Panc1 (cell line): ENCODE measurements at regions not wholly inside any gene's neighbourhood (a gene's known extent, or its start where the extent isn't known, plus 50 kb on each side); places are given as distances from the start of the nearest gene placed in this dataset.

Experiments used
- ATAC-seq: fragments of 200-7000 bp; cut with Tn5 transposase; 2 replicates; pipeline ENCODE4 v1.9.1; 2020; ENCODE audit warnings: mild to moderate bottlenecking, moderate library complexity
- BruUV-seq: library from RNA; stranded (reverse); fragments of 400-500 nt; replicated peaks from 2 replicates; lab custom pipeline; 2021; lab: Mats Ljungman, UMichigan
- CTCF ChIA-PET: fragments of 300-600 bp; sonication (Branson Sonifier 250); formaldehyde crosslinking; loops from one replicate; lab custom pipeline; 2022; ENCODE audit warnings: antibody characterized with exemption; lab: Charles Lee
- POLR2A ChIA-PET: fragments of 300-600 bp; sonication (Branson Sonifier 250); formaldehyde crosslinking; loops from one replicate; lab custom pipeline; 2022; ENCODE audit warnings: antibody characterized with exemption; lab: Charles Lee
- DNase-seq: peaks from one replicate; pipeline ENCODE4 v3.0.0-alpha.2; 2010; ENCODE audit warnings: low read depth, low spot score
- H3K27ac ChIP-seq: 2 replicates; pipeline ENCODE4 v1.5.1; 2011; ENCODE audit warnings: mild to moderate bottlenecking, low read length, inconsistent platforms
- H3K27me3 ChIP-seq: fragments of 200-500 bp; sonication (Bioruptor generic); 2 replicates; pipeline ENCODE4 v1.6.0; 2014; ENCODE audit warnings: low read length, inconsistent platforms; ENCODE audit not compliant: control insufficient read depth, insufficient read depth
- H3K36me3 ChIP-seq: fragments of 200-500 bp; sonication (Bioruptor generic); 2 replicates; pipeline ENCODE4 v1.5.1; 2014; ENCODE audit warnings: inconsistent platforms, mild to moderate bottlenecking, low read length, moderate library complexity; ENCODE audit not compliant: control insufficient read depth, insufficient read depth
- H3K4me1 ChIP-seq: 2 replicates; pipeline ENCODE4 v1.5.1; 2011; ENCODE audit warnings: inconsistent platforms, mild to moderate bottlenecking, low read length, moderate library complexity; ENCODE audit not compliant: control insufficient read depth, insufficient read depth
- H3K4me3 ChIP-seq, 2 experiments: 2 replicates each; pipeline ENCODE4 v1.5.1; 2011 to 2012; ENCODE audit warnings: low read depth in 2 of 2, low read length in 2 of 2, mild to moderate bottlenecking in 2 of 2, inconsistent platforms in 1 of 2, moderate library complexity in 1 of 2
- H3K9me3 ChIP-seq: fragments of 200-500 bp; sonication (Bioruptor generic); 2 replicates; pipeline ENCODE4 v1.5.1; 2014; ENCODE audit warnings: low read depth, mild to moderate bottlenecking, inconsistent platforms, low read length, moderate library complexity; ENCODE audit not compliant: control insufficient read depth, insufficient read depth
- CTCF ChIP-seq: fragments of 450-650 bp; IDR thresholded peaks from 2 replicates; pipeline ENCODE4 v1.5.1; 2017; ENCODE audit warnings: mild to moderate bottlenecking
- POLR2AphosphoS5 ChIP-seq: IDR thresholded peaks from 2 replicates; pipeline ENCODE4 v1.6.1; 2012; ENCODE audit warnings: mild to moderate bottlenecking, low read depth, low read length, moderate library complexity
- REST ChIP-seq, 2 experiments: IDR thresholded peaks; 2 replicates each; pipeline ENCODE4 v1.6.1; 2011 to 2012; ENCODE audit warnings: low read depth in 2 of 2, control low read depth in 1 of 2, low read length in 1 of 2, mild to moderate bottlenecking in 1 of 2, moderate library complexity in 1 of 2; ENCODE audit not compliant: insufficient read depth in 1 of 2
- SIN3A ChIP-seq: IDR thresholded peaks from 2 replicates; pipeline ENCODE4 v1.6.1; 2012; ENCODE audit warnings: low read depth, mild to moderate bottlenecking, low read length, moderate library complexity, borderline replicate concordance; ENCODE audit not compliant: insufficient read depth
- TCF7L2 ChIP-seq: IDR thresholded peaks from 2 replicates; pipeline ENCODE4 v1.6.1; 2011; ENCODE audit warnings: mild to moderate bottlenecking, low read depth, low read length, inconsistent platforms
- in situ Hi-C: cut with HindIII; loops from 2 replicates; pipeline ENCODE4 v1.10.0; 2016; ENCODE audit warnings: low sequenced_read_pairs, low pct_unique_long_range_greater_than_20kb
- intact Hi-C: fragments of 100-400 bp; cut with micrococcal nuclease; formaldehyde crosslinking; loops from one replicate; pipeline ENCODE4 v1.10.0; 2022; ENCODE audit not compliant: unreplicated experiment

GRCh38 chr3:70899816-70900215, 587.4 kb upstream of the MDFIC2 start:
- BruUV-seq, result no TSS peak
- POLR2A ChIA-PET, result no interaction called here
- H3K27me3 ChIP-seq, result no peaks in the 10 kb centered on the region

GRCh38 chr3:70890020-70890394, 577.6 kb upstream of the MDFIC2 start:
- Histone ChIP-seq H3K27ac (no peak overlapping the region), H3K4me3 (no peak overlapping the region), H3K36me3 (no peaks in the 10 kb centered on the region), H3K9me3 (no peaks in the 10 kb centered on the region), H3K27me3 (no peaks in the 10 kb centered on the region), H3K4me1 (no peaks in the 10 kb centered on the region)
- ChIA-PET POLR2A (no interaction called here), CTCF (no interaction called here)
- intact Hi-C loops (no loop called here), in situ Hi-C loops (no loop called here)
- ATAC-seq (no peak), DNase-seq (no peak)
- BruUV-seq, result no TSS peak
- no peak for TF ChIP-seq CTCF
- no peak for TF ChIP-seq SIN3A

More at GRCh38 chr3:70899816-70900215, 587.4 kb upstream of the MDFIC2 start:
- Histone ChIP-seq H3K4me3 (no peak overlapping the region), H3K9me3 (no peaks in the 10 kb centered on the region), H3K4me1 (no peaks in the 10 kb centered on the region), H3K36me3 (no peaks in the 10 kb centered on the region), H3K27ac (no peak overlapping the region)
- TF ChIP-seq CTCF (no peak), REST (IDR thresholded peaks at IDR 0.05; ENCODE audit: insufficient read depth in 1 of 2, low read depth in 2 of 2, low read length in 1 of 2) (no peak), TCF7L2 (no peak), POLR2AphosphoS5 (no peak), SIN3A (no peak)
- CTCF ChIA-PET, result no interaction called here
- intact Hi-C loops (no loop called here), in situ Hi-C loops (no loop called here)
- DNase-seq (no peak), ATAC-seq (no peak)
